Activated CD8-positive, alpha-beta T cell treated with anti-CD3 and anti-CD28 coated beads for 36 hours (primary cell): ENCODE measurements at regions not wholly inside any gene's neighbourhood (a gene's known extent, or its start where the extent isn't known, plus 50 kb on each side); places are given as distances from the start of the nearest gene placed in this dataset.

ENCODE experiments used
- ATAC-seq: fragments of 200-7000 bp; cut with Tn5 transposase; one replicate; pipeline ENCODE4 v1.10.0; 2021; ENCODE audit warnings: mild to moderate bottlenecking, moderate library complexity
- CTCF ChIA-PET: fragments of 350-600 bp; sonication (Branson Sonifier 250); formaldehyde crosslinking; loops from one replicate; lab custom pipeline; 2021; ENCODE audit warnings: antibody characterized with exemption; lab: Charles Lee
- POLR2A ChIA-PET: fragments of 350-600 bp; sonication (Branson Sonifier 250); formaldehyde crosslinking; loops from one replicate; lab custom pipeline; 2021; ENCODE audit warnings: antibody characterized with exemption; lab: Charles Lee
- DNase-seq: peaks from one replicate; pipeline ENCODE4 v3.0.0-alpha.2; 2020
- H3K27ac Mint-ChIP-seq: one replicate; pipeline ENCODE4 v1.8.0; 2021; ENCODE audit warnings: mild to moderate bottlenecking, mixed read lengths
- H3K27me3 Mint-ChIP-seq: one replicate; pipeline ENCODE4 v1.8.0; 2021; ENCODE audit warnings: mixed read lengths
- H3K36me3 Mint-ChIP-seq: one replicate; pipeline ENCODE4 v1.8.0; 2021; ENCODE audit warnings: low read depth, mixed read lengths
- H3K4me1 Mint-ChIP-seq: one replicate; pipeline ENCODE4 v1.8.0; 2021; ENCODE audit warnings: low read depth, mixed read lengths
- H3K4me3 Mint-ChIP-seq: one replicate; pipeline ENCODE4 v1.8.0; 2021; ENCODE audit warnings: mild to moderate bottlenecking, moderate library complexity, mixed read lengths
- H3K9me3 Mint-ChIP-seq: one replicate; pipeline ENCODE4 v1.8.0; 2021; ENCODE audit warnings: mixed read lengths
- CTCF ChIP-seq: fragments of 200-600 bp; IDR thresholded peaks from one replicate; pipeline ENCODE4 v1.8.0; 2022; ENCODE audit warnings: antibody characterized with exemption, mild to moderate bottlenecking
- intact Hi-C: fragments of 100-400 bp; cut with micrococcal nuclease; formaldehyde crosslinking; loops from one replicate; pipeline ENCODE4 v1.10.0; 2022

DNA sequence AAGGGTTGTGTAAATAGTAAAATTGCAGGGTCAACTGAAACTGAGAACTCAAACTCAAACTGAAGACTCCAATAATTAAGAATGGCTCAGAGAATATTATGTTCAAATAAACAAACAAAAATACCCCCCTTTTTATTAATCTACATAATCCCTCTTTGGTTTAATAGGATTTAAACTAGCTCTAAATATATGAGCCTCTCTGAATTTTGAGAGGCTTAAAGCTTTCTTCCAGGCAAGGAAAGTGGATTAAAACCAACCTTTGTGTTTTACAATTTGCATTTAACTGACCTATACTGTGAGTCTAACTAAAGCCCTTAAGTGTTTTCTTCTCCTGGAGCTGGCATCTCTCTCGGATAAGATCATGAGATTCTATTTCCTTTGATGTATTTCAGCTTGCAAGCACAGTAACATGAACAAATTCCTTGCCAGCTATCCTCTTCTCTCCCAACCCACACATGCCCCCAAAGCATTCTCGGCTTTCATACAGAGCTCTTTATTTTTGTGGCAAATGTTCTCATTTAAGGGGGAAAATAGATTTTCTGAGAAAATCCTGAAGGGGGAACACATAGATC is 1310.8 kb upstream of the AGA start:
- intact Hi-C loops = no loop called here
- no peak overlapping the region for H3K27ac Mint-ChIP-seq
- ChIA-PET CTCF (no interaction called here), POLR2A (no interaction called here)
- H3K27me3 Mint-ChIP-seq = no peaks in the 10 kb centered on the region
- H3K36me3 Mint-ChIP-seq = no peaks in the 10 kb centered on the region
- ATAC-seq (no peak), DNase-seq (no peak)
- H3K4me1 Mint-ChIP-seq = no peaks in the 10 kb centered on the region
- TF ChIP-seq CTCF = no peak
- no peaks in the 10 kb centered on the region for H3K9me3 Mint-ChIP-seq
- H3K4me3 Mint-ChIP-seq = no peak overlapping the region

DNA sequence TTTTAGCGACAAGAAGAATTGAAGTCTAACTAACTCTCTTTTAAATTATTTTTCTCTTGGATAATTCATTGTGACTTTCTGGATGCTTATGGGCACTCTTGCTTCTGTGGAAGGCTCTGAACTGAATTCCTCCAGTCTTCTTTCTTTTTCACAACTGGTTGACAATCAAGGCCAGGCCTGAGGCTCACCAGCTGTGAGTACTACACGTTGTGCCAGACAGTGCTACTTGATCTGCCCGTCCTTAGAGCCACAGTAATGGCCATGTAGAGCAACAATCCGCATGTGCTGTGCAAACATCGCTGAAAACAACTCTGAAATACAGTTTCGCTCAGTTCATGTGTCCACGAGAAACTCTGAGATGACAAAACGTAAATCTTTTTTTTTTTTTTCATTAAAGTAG is 1336.3 kb upstream of the AGA start:
- ATAC-seq = no peak
- TF ChIP-seq CTCF = no peak
- Mint-ChIP-seq H3K36me3 (no peaks in the 10 kb centered on the region), H3K9me3 (no peaks in the 10 kb centered on the region), H3K4me3 (no peak overlapping the region), H3K27ac (no peak overlapping the region), H3K27me3 (no peaks in the 10 kb centered on the region), H3K4me1 (no peaks in the 10 kb centered on the region)
- intact Hi-C loops = no loop called here
- ChIA-PET POLR2A (no interaction called here), CTCF (no interaction called here)
- DNase-seq = no peak

GRCh38 chr4:178781779-178782178 is 1339.5 kb upstream of the AGA start:
- H3K4me3 Mint-ChIP-seq = no peak overlapping the region
- H3K27ac Mint-ChIP-seq = no peak overlapping the region
- no peaks in the 10 kb centered on the region for H3K4me1 Mint-ChIP-seq
- no peaks in the 10 kb centered on the region for H3K27me3 Mint-ChIP-seq
- no peaks in the 10 kb centered on the region for H3K9me3 Mint-ChIP-seq
- no peak for TF ChIP-seq CTCF
- CTCF ChIA-PET = no interaction called here
- intact Hi-C loops = no loop called here
- no peak for ATAC-seq
- H3K36me3 Mint-ChIP-seq = no peaks in the 10 kb centered on the region
- DNase-seq = no peak
- POLR2A ChIA-PET = no interaction called here

- Mint-ChIP-seq H3K36me3 (no peaks in the 10 kb centered on the region), H3K27me3 (no peaks in the 10 kb centered on the region), H3K4me3 (no peak overlapping the region), H3K27ac (no peak overlapping the region), H3K9me3 (peaks cover 2% of the 10 kb centered on the region), H3K4me1 (no peaks in the 10 kb centered on the region)
- DNase-seq (no peak), ATAC-seq (no peak)
- TF ChIP-seq CTCF = no peak
- ChIA-PET POLR2A (no interaction called here), CTCF (no interaction called here)
- intact Hi-C loops = no loop called here
These were observed 1342.3 kb upstream of the AGA start for GRCh38 chr4:178784491-178784890.

DNA sequence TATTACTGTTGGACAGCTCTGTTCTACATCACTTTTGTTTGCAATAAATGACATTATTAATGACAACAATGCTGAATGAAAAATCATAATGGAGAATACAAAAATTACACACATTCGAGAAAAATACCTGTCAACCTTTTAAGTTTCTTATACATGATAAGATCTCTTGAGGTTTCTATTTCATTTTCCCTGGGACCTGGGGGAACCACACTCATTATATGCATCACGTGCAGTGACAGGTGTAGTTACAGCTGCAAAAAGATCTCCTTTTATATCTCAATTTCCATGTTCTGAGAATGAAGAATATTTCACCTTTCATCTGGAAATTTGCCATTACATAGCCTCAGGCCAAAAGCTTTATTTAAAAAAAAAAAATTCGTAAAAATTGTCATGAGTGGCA is 1347.0 kb upstream of the AGA start:
- no peak for TF ChIP-seq CTCF
- Mint-ChIP-seq H3K27me3 (no peaks in the 10 kb centered on the region), H3K4me3 (no peak overlapping the region), H3K4me1 (no peaks in the 10 kb centered on the region), H3K36me3 (no peaks in the 10 kb centered on the region), H3K9me3 (peaks cover 4% of the 10 kb centered on the region), H3K27ac (no peak overlapping the region)
- no peak for DNase-seq
- no peak for ATAC-seq
- intact Hi-C loops = no loop called here
- ChIA-PET CTCF (no interaction called here), POLR2A (no interaction called here)
